Stimulated activated CD8-positive, alpha-beta memory T cell treated with anti-CD3 and anti-CD28 coated beads, Interleukin-4, amount 100 ng/mL, for 48 hours (primary cell): ENCODE measurements at regions not wholly inside any gene's neighbourhood (a gene's known extent, or its start where the extent isn't known, plus 50 kb on each side); places are given as distances from the start of the nearest gene placed in this dataset.

ENCODE experiments used
- DNase-seq: peaks from one replicate; pipeline ENCODE4 v3.0.0-alpha.2; 2020

- no peak for DNase-seq
These were observed 82.2 kb upstream of the RMDN2 start for GRCh38 chr2:37842732-37843440.

- DNase-seq = no peak
These were observed 81.5 kb upstream of the RMDN2 start for GRCh38 chr2:37843556-37843955.

DNA sequence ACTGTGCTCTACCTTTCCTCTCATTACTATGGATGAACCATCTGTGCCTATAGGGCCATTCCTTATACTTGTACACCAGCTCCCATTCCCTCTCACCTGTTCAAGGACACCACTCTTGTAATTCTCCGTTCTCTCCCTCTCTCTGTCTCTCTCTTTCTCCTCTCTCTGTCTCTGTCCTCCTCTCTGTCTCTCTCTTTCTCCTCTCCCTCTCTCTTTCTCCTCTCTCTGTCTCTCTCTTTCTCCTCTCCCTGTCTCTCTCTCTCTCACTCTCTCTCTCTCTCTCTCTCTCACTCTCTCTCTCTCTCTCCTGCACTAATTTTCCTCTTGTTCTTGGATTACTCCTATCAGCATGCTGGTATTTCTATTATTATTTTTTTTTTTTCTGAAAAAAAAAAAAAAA, 78.9 kb upstream of the RMDN2 start:
- DNase-seq = no peak

- no peak for DNase-seq
These were observed 77.3 kb upstream of the RMDN2 start for GRCh38 chr2:37847792-37848191.

- DNase-seq = no peak
These were observed 76.6 kb upstream of the RMDN2 start for GRCh38 chr2:37848451-37848850.

- DNase-seq = no peak
These were observed 75.2 kb upstream of the RMDN2 start for GRCh38 chr2:37849911-37850310.

- DNase-seq = no peak
These were observed 73.7 kb upstream of the RMDN2 start for GRCh38 chr2:37851428-37851827.

GRCh38 chr2:37851828-37852584, 73.1 kb upstream of the RMDN2 start:
- DNase-seq = no peak

- no peak for DNase-seq
These were observed 72.5 kb upstream of the RMDN2 start for GRCh38 chr2:37852585-37853014.

- no peak for DNase-seq
These were observed 70.3 kb upstream of the RMDN2 start for GRCh38 chr2:37854676-37855282.

DNA sequence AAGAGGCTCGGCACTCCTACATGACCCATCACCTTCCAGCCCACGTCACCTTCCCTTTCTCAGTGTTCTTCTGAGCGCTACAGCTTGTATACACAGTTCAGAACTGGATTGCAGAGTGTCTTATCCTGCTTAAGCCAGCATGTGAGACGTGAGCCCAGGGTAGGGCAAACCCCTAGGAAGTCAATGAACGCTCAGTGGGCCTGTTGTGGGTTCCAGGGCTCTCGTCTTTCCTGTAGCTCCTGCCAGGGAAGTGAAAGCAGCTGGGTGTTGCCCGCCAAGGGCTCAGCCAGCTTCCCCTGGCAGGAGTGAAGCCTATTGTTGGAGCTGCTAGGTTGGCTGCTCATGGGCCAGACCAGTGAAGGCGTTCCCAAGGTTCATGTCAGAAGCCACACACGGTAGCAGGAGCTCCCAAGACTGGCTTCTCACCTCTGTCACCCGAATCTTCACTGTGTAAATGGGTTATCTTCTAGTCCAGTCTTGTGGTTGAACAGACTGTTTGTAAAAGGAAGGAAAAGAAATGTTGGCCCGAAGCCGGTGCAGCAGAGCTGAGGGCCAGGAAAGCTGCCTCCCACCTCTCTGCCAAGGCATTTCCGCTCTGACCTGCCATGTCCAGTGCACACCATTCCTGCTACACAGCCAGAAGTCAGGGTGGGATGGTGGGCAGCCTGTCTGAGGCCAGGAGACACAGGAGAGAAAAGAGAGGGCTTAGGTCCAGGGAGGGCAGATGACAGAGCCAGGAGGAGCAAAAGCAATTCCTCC, 69.6 kb upstream of the RMDN2 start:
- DNase-seq = no peak

GRCh38 chr2:37856101-37856751, 68.9 kb upstream of the RMDN2 start:
- no peak for DNase-seq

GRCh38 chr2:37857575-37858399, 67.3 kb upstream of the RMDN2 start:
- DNase-seq = no peak

DNA sequence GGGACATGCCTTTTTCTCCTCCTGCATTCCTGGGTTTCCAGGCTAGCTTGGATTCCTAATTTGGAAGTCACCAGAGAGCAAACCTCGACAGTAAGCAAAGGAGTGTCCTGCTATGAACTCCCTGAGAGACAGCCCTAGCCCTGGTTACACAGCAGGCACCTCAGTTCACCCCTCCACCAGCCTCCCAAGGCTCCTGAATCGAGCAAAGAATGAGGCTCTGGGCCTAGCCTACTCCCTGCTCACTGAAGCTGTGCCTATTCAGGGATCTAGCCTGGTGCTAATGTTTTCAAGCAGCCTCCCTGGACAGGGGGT, 66.7 kb upstream of the RMDN2 start:
- no peak for DNase-seq

DNA sequence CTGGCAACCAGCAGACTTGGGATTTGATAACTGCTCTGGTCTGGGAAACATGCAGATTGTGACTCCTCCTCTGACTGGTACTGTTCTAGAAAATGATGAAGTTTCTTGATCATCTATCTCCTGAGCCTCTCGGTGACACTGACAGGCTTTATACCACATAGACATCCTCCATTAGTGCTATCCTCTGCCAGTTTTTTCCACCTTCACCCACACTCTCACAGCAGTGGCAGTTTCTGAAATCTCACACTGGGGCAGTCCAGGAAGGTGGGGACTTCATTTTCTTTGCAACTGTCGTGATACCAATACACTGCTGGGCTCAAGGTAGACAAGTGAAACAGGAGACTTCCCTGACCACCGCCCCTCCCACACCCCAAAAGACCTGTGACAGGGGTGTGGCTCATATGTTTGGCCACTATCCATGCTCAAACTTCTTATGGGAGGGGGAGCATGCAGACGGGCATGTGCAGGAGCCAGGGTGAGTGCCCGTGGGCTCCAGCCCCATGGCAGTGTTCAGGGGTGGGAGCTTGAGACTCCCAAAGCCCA, 66.3 kb upstream of the RMDN2 start:
- DNase-seq = no peak

DNA sequence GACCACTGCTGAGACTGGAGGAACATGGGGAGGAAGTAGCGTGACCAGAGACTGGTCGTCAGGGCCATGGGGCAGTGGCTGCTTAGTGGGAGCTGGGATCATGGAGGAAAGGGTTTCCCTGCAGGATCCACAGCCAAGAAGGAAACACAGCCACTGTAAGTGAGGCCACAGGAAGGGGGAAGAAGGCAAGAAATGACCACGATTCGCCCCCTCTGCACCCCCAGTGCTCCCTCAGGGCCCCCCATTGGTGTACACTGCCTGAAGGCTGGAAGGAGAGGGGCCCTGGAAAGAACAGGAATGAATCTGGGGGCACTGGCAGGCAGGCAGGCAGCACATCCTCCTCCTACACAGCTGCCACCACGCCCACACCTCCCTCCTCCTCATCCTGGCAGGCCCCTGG, 62.5 kb upstream of the RMDN2 start:
- DNase-seq = no peak

DNA sequence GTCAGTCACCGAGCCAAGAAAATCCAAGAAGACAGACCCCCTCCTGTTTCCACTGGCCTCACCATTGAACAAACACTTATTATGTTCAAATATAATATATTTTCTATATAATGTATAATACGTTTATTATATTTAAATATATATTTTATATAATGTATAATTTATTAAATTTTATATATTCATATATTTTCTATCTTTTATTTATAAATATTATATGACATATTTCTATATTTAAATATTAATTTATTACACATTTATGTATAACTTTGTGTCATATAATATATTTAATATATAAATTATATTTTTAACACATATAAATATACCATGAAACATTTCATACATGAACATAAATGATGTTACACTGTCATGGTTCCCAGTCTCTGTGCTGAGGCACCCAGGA, 60.9 kb upstream of the RMDN2 start:
- no peak for DNase-seq

DNA sequence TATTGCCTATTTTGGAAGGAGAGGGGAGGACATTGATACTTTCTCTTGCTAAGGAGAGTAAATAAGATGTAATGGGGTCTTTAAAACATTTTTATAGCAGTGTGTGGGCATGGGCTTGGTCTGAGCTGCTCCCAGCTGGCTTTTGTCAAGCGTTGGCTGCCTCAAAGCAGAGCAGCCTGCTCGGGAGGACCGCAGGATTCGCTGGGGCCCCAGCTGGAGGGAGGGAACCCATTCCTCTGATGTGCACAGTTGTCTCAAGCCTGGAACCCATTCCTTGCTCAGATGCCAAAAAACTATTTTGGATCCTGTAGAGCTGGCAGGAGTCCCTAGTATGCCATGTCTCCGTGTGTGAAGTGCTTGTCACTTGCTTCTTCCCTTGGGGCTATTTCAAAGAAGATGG, 59.4 kb upstream of the RMDN2 start:
- DNase-seq = no peak

GRCh38 chr2:37866171-37866934, 58.7 kb upstream of the RMDN2 start:
- DNase-seq = no peak

DNA sequence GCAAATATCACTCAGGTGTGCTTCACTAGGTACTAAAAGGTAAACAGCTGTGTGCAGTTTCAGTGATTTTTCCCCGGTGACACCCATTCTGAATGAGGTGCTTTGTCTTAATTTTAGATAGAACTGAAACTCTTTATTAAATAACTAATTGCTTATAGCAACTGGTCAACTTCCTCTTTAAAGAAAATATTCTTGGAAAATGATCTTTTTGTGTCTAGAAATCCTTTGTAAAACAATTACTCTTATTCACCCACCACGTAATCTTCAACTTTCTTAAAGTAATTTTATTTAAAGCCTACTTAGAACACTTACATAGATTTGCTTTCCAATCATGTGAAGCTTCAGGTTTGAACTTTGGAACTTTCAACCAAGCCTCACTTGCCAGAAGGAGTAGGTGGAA, 57.9 kb upstream of the RMDN2 start:
- DNase-seq = no peak

DNA sequence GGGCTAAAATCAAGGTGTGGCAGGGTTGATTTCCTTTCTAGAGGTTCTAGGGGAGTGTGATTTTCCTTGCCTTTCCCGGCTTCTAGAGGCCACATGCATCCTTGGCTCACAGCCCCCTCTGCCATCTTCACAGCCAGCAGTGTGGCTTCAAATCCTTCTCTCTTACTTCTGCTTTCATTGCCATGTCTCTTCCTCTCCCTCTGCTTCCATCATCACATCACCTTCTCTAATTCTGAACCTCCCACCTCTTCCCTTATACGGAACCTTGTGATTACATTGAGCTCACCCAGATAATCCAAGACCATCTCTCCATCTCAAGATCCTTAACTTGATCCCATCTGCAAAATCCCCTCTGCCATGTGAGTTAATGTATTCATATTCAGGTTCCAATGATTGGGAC, 56.2 kb upstream of the RMDN2 start:
- no peak for DNase-seq
